Osteocyte (in vitro differentiated cells): ENCODE measurements at regions not wholly inside any gene's neighbourhood (a gene's known extent, or its start where the extent isn't known, plus 50 kb on each side); places are given as distances from the start of the nearest gene placed in this dataset.

Source experiments
- DNase-seq: peaks from one replicate; pipeline ENCODE4 v3.0.0; 2021; ENCODE audit warnings: mixed read lengths; ENCODE audit not compliant: unreplicated experiment; ENCODE audit errors: extremely low spot score
- H3K27ac Mint-ChIP-seq: one replicate; pipeline ENCODE4 v1.8.0; 2021; ENCODE audit warnings: mild to moderate bottlenecking, mixed read lengths; ENCODE audit not compliant: unreplicated experiment
- H3K27me3 Mint-ChIP-seq: one replicate; pipeline ENCODE4 v1.8.0; 2021; ENCODE audit warnings: mixed read lengths; ENCODE audit not compliant: unreplicated experiment
- H3K36me3 Mint-ChIP-seq: one replicate; pipeline ENCODE4 v1.8.0; 2021; ENCODE audit warnings: mixed read lengths; ENCODE audit not compliant: unreplicated experiment
- H3K4me1 Mint-ChIP-seq: one replicate; pipeline ENCODE4 v1.8.0; 2021; ENCODE audit warnings: mixed read lengths; ENCODE audit not compliant: unreplicated experiment
- H3K4me3 Mint-ChIP-seq: one replicate; pipeline ENCODE4 v1.8.0; 2021; ENCODE audit warnings: mild to moderate bottlenecking, moderate library complexity, mixed read lengths; ENCODE audit not compliant: unreplicated experiment
- H3K9me3 Mint-ChIP-seq: one replicate; pipeline ENCODE4 v1.8.0; 2021; ENCODE audit warnings: mixed read lengths; ENCODE audit not compliant: unreplicated experiment
- CTCF ChIP-seq: fragments of 200-600 bp; sonication (generic); IDR thresholded peaks from 2 replicates; pipeline ENCODE4 v1.5.0; 2021; ENCODE audit warnings: antibody characterized with exemption, mild to moderate bottlenecking, moderate library complexity

GRCh38 chr2:59277671-59278070 lies 1036.5 kb upstream of the FANCL start:
- TF ChIP-seq CTCF: no peak
- no peak for DNase-seq
- Mint-ChIP-seq H3K9me3 (no peaks in the 10 kb centered on the region), H3K27ac (no peak overlapping the region), H3K27me3 (peaks cover 3% of the 10 kb centered on the region), H3K4me3 (no peak overlapping the region), H3K36me3 (no peaks in the 10 kb centered on the region), H3K4me1 (no peaks in the 10 kb centered on the region)

GRCh38 chr2:59276917-59277316 lies 1035.8 kb upstream of the FANCL start:
- Mint-ChIP-seq H3K36me3 (no peaks in the 10 kb centered on the region), H3K27me3 (peaks cover 3% of the 10 kb centered on the region), H3K27ac (no peak overlapping the region), H3K9me3 (no peaks in the 10 kb centered on the region), H3K4me3 (no peak overlapping the region), H3K4me1 (no peaks in the 10 kb centered on the region)
- DNase-seq: no peak
- no peak for TF ChIP-seq CTCF

GRCh38 chr2:59276033-59276432 lies 1034.9 kb upstream of the FANCL start:
- peak; percentile 14 for TF ChIP-seq CTCF
- H3K27me3 Mint-ChIP-seq: peaks cover 3% of the 10 kb centered on the region
- no peak overlapping the region for H3K4me3 Mint-ChIP-seq
- no peak for DNase-seq
- H3K36me3 Mint-ChIP-seq: no peaks in the 10 kb centered on the region
- H3K4me1 Mint-ChIP-seq: no peaks in the 10 kb centered on the region
- no peaks in the 10 kb centered on the region for H3K9me3 Mint-ChIP-seq
- H3K27ac Mint-ChIP-seq: no peak overlapping the region

GRCh38 chr2:59266453-59266852 lies 1025.3 kb upstream of the FANCL start:
- no peak for DNase-seq
- TF ChIP-seq CTCF: no peak
- Mint-ChIP-seq H3K4me1 (no peaks in the 10 kb centered on the region), H3K9me3 (peaks cover 5% of the 10 kb centered on the region), H3K4me3 (no peak overlapping the region), H3K36me3 (no peaks in the 10 kb centered on the region), H3K27me3 (peaks cover 8% of the 10 kb centered on the region), H3K27ac (no peak overlapping the region)

GRCh38 chr2:59259913-59260312 lies 1018.8 kb upstream of the FANCL start:
- Mint-ChIP-seq H3K27ac (no peak overlapping the region), H3K9me3 (peaks cover 5% of the 10 kb centered on the region), H3K36me3 (no peaks in the 10 kb centered on the region), H3K4me3 (no peak overlapping the region), H3K4me1 (no peaks in the 10 kb centered on the region), H3K27me3 (peaks cover 4% of the 10 kb centered on the region)
- DNase-seq: no peak
- TF ChIP-seq CTCF: no peak
